ENCODE measurements at regions not wholly inside any gene's neighbourhood (a gene's known extent, or its start where the extent isn't known, plus 50 kb on each side); places are given as distances from the start of the nearest gene placed in this dataset.

DNA sequence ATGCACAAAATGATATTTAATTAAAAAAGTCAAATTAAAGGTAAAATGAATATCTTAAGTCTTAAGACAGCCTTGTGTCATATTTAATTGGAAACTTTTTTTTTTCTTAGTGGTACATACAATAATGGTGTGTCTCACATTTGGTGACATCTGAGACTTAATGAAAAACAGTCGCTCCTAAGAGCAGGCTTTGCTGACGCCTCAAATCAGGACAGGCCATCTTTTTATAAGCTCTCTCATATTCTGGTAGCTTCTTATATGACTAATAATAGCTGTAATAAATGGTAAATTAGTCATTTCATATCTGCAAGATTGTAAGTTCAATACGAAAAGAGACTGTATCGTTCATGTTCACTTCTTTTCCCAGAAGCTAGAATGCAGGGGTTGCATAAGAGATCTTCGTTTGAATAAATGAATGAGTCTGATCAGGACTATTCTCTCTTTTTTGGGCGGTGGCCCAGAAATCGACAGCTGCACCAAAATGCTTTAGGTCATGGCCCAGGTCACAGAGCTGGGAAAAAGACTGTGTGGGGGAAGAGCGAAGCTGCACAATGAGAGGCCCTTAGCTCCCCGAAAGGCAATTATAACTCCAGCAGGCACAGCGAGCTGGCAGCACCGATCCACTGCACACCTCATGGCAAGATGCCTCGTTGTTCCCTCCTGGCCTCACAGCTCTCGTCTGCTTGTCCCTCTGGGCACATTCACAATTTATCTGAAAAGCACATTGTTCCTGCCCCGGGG is 69.4 kb downstream of the NRN1 start:
- TF ChIP-seq, protein P1, sequence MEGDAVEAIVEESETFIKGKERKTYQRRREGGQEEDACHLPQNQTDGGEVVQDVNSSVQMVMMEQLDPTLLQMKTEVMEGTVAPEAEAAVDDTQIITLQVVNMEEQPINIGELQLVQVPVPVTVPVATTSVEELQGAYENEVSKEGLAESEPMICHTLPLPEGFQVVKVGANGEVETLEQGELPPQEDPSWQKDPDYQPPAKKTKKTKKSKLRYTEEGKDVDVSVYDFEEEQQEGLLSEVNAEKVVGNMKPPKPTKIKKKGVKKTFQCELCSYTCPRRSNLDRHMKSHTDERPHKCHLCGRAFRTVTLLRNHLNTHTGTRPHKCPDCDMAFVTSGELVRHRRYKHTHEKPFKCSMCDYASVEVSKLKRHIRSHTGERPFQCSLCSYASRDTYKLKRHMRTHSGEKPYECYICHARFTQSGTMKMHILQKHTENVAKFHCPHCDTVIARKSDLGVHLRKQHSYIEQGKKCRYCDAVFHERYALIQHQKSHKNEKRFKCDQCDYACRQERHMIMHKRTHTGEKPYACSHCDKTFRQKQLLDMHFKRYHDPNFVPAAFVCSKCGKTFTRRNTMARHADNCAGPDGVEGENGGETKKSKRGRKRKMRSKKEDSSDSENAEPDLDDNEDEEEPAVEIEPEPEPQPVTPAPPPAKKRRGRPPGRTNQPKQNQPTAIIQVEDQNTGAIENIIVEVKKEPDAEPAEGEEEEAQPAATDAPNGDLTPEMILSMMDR (IDR thresholded peaks at IDR 0.05) = no peak
- TF ChIP-seq ZFX (IDR thresholded peaks at IDR 0.05; ENCODE audit: borderline replicate concordance) = no peak
- H3K27ac ChIP-seq = no peak overlapping the region

DNA sequence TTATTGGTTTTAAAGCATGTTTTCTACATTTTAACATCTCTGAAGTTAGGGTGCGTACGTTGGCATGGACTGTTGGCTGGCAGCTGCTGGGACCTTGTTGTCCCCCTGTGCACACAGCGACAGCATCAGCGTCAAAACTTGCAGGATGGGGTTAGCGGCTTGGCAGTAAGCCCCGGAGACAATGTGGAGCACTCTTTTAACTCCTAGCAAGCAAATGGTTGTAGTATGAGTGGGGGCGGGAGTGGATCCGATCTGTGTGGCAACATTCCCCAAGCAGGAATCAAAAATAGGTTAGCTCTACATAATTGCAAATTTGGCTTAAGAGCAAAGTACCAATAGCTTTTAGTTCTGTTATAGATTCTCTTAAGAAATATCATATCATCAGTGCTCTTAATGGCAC is 70.1 kb downstream of the NRN1 start:
- H3K27ac ChIP-seq = no peak overlapping the region
- TF ChIP-seq, protein P1 (IDR thresholded peaks at IDR 0.05) = no peak
- no peak for TF ChIP-seq ZFX (IDR thresholded peaks at IDR 0.05; ENCODE audit: borderline replicate concordance)

DNA sequence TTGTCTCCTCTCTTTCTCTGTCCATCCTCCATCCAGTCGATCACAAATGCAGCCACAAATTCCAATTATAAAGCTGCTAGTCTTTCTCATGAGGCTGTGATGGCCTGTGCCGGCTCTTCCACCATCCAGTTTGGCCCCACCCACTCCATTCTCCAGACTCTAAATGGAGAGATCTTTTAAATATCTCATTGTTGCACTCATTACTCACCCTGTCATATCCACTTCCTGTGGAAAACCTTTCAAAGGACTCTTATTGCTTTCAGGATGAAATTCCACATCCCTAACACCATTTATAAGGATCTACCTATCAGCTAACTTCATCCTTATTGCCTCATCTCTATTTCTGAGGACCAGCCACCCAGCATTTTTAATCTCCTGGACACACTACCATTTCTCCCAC is 70.6 kb downstream of the NRN1 start:
- TF ChIP-seq ZFX (IDR thresholded peaks at IDR 0.05; ENCODE audit: borderline replicate concordance) = no peak
- TF ChIP-seq, protein P1 (IDR thresholded peaks at IDR 0.05) = no peak
- no peak overlapping the region for H3K27ac ChIP-seq

DNA sequence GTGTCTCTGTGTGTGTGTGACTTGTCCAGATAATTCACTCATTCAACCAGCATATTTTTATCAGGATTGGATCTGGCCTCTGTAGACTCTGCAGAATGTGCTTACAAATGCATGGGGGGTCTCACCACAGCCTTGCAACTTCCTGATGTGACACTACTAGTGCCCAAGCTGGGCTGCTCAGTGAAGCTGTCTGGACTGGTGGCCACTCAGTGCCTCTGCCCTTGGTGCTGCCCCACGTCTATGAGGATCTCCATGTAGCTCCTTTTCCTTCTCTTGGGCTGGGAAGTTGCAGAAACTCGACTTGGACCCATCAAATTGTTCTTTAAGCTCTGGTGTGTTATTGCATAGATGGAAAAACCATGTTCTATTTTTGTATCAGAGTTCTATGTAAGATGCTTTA is 75.8 kb downstream of the NRN1 start:
- TF ChIP-seq, protein P1 (IDR thresholded peaks at IDR 0.05) = no peak
- TF ChIP-seq ZFX (IDR thresholded peaks at IDR 0.05; ENCODE audit: borderline replicate concordance) = no peak
- H3K27ac ChIP-seq = no peak overlapping the region

DNA sequence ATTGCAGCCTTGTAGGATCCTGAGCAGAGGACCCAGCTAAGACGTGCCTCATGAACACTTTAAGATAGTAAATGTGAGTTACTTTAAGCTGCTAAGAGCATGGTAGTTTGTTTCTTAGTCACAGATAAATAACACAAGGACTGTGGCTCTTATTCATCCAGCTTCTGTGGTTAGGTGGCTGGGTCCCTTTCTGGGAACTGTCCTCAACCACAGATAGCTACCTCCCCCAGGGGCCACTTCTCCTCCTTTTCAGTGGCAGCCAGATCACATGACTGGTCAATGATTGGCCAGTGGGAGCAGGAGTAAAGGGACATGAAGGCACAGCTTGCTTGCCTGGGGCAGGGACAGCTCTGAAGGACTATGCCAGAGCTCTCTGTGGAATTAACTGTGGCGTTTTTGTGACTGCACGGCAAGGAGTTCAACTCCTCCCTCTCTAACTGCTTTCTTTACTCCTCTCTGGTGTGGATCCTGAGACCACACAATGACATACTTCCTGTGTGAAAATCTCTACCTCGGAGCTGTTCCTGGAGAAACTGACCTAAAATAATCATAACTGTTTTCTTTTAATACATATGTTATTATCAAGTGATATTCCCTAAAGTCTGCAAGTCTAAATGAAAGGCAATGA is 76.5 kb downstream of the NRN1 start:
- H3K27ac ChIP-seq = no peak overlapping the region
- TF ChIP-seq, protein P1 (IDR thresholded peaks at IDR 0.05) = no peak
- no peak for TF ChIP-seq ZFX (IDR thresholded peaks at IDR 0.05; ENCODE audit: borderline replicate concordance)

DNA sequence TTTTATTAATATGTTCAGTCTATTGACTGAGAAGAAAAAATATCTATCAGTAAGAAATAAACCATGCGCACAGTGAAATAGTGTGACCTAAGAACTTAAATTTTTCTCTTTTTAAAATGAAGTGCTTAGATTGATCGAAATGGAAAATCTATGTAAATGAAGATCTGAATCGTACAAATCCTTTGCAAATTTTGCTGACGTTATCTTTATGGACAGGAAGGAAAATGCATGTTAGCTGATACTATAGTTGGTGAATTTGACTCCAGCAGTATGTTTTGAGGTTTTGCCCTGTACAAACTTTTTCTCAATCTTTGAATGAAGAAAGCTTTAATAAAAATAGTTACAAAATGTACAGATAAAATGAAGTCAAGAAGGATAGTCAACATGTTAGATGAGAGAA is 82.9 kb downstream of the NRN1 start:
- TF ChIP-seq, protein P1 (IDR thresholded peaks at IDR 0.05) = no peak
- no peak for TF ChIP-seq ZFX (IDR thresholded peaks at IDR 0.05; ENCODE audit: borderline replicate concordance)
- H3K27ac ChIP-seq = no peak overlapping the region

DNA sequence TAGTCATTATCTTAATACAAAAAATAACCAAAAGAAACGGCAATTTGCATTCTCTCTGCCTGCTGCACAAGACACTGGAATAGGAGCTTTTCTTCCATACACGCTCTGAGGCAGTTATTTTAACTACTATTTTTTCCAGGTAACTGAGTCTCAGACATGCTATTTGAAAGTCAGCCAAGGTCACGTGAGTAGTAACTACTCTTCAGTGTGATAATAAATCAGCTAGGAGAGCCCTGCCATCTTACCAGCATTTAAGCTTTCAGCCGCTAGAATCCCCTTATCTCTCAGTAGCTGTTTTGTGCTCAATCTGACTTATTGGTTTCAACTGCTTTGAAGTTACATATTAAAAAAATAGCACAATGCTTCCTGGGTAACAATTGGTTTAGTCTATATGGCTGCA is 84.5 kb downstream of the NRN1 start:
- H3K27ac ChIP-seq = no peak overlapping the region
- TF ChIP-seq, protein P1 (IDR thresholded peaks at IDR 0.05) = no peak
- no peak for TF ChIP-seq ZFX (IDR thresholded peaks at IDR 0.05; ENCODE audit: borderline replicate concordance)

All from 22Rv1 (cell line).